Endothelial cell of umbilical vein (primary cell): ENCODE measurements at regions not wholly inside any gene's neighbourhood (a gene's known extent, or its start where the extent isn't known, plus 50 kb on each side); places are given as distances from the start of the nearest gene placed in this dataset.

ENCODE experiments used
- BruUV-seq: library from RNA; stranded (reverse); fragments of 400-500 nt; replicated peaks from 2 replicates; lab custom pipeline; 2021; lab: Mats Ljungman, UMichigan
- CTCF ChIA-PET: fragments of 300-600, 350-600 bp; sonication (Branson Sonifier 250); formaldehyde crosslinking; loops from one replicate; lab custom pipeline; 2021; ENCODE audit warnings: antibody characterized with exemption, inconsistent platforms; lab: Charles Lee
- POLR2A ChIA-PET: fragments of 300-600, 350-600 bp; sonication (Branson Sonifier 250); formaldehyde crosslinking; loops from one replicate; lab custom pipeline; 2021; ENCODE audit warnings: antibody characterized with exemption, inconsistent platforms; lab: Charles Lee
- DNase-seq: peaks from one replicate; pipeline ENCODE4 v3.0.0-alpha.2; 2011; ENCODE audit warnings: low read depth, low spot score
- FAIRE-seq: peaks from 2 replicates; lab custom pipeline; 2011; peaks lifted over from hg19 to GRCh38; lab: Jason Lieb, UNC
- H2AFZ ChIP-seq: 2 replicates; pipeline ENCODE4 v1.6.0; 2012; ENCODE audit warnings: low read depth, low read length, control low read depth, inconsistent platforms
- H3K27ac ChIP-seq: 2 replicates; pipeline ENCODE4 v1.5.1; 2011; ENCODE audit warnings: low read depth, mild to moderate bottlenecking, control low read depth, low read length, moderate library complexity; ENCODE audit not compliant: insufficient read depth
- H3K27me3 ChIP-seq, 2 experiments: 2 replicates each; pipeline versions ENCODE4 v1.6.0 to v1.6.1; 2011; ENCODE audit warnings: low read length in 2 of 2, mixed read lengths in 1 of 2; ENCODE audit not compliant: control insufficient read depth in 2 of 2, insufficient read depth in 2 of 2
- H3K36me3 ChIP-seq, 2 experiments: 2 replicates in 1 of 2; 3 replicates in 1 of 2; pipeline ENCODE4 v1.5.1; 2011; ENCODE audit warnings: low read length in 2 of 2, mild to moderate bottlenecking in 1 of 2, moderate library complexity in 1 of 2; ENCODE audit not compliant: control insufficient read depth in 2 of 2, insufficient read depth in 2 of 2; ENCODE audit errors: extremely low read depth in 1 of 2
- H3K4me1 ChIP-seq: 3 replicates; pipeline ENCODE4 v1.5.1; 2011; ENCODE audit warnings: mild to moderate bottlenecking, low read length; ENCODE audit not compliant: control insufficient read depth, insufficient read depth; ENCODE audit errors: extremely low read depth
- H3K4me2 ChIP-seq: 2 replicates; pipeline ENCODE4 v1.6.1; 2011; ENCODE audit warnings: low read length, control low read depth, mixed read lengths; ENCODE audit not compliant: insufficient read depth
- H3K4me3 ChIP-seq, 3 experiments: fragments of 200-600 bp in 1 of 3; sonication (generic), shearing (Covaris generic) in 1 of 3; replicated peaks in 1 of 3; 2 replicates each; pipeline ENCODE4 v1.5.1; 2011 to 2016; ENCODE audit warnings: control low read depth in 3 of 3, low read length in 3 of 3, mild to moderate bottlenecking in 2 of 3, inconsistent platforms in 1 of 3, low read depth in 1 of 3, moderate library complexity in 1 of 3; ENCODE audit not compliant: insufficient read depth in 1 of 3
- H3K79me2 ChIP-seq: 2 replicates; pipeline ENCODE4 v1.6.0; 2012; ENCODE audit warnings: low read length, inconsistent platforms; ENCODE audit not compliant: control insufficient read depth, insufficient read depth
- H3K9ac ChIP-seq: replicated peaks from 2 replicates; pipeline ENCODE3; 2011; ENCODE audit warnings: low read length, control low read depth; ENCODE audit not compliant: insufficient read depth; ENCODE audit errors: extremely low read depth
- H3K9me1 ChIP-seq: replicated peaks from 3 replicates; pipeline ENCODE4 v1.6.0; 2011; ENCODE audit warnings: mild to moderate bottlenecking, low read length; ENCODE audit not compliant: control insufficient read depth, insufficient read depth; ENCODE audit errors: extremely low read depth
- H3K9me3 ChIP-seq: replicated peaks from 2 replicates; pipeline ENCODE4 v1.5.1; 2012; ENCODE audit warnings: low read length, inconsistent platforms; ENCODE audit not compliant: control insufficient read depth, insufficient read depth
- H4K20me1 ChIP-seq: replicated peaks from 2 replicates; pipeline ENCODE3; 2011; ENCODE audit warnings: mild to moderate bottlenecking, low read length; ENCODE audit not compliant: control insufficient read depth, insufficient read depth; ENCODE audit errors: extremely low read depth
- EZH2 ChIP-seq: IDR thresholded peaks from 2 replicates; pipeline ENCODE4 v1.6.1; 2012; ENCODE audit warnings: borderline replicate concordance, low read depth, mild to moderate bottlenecking, moderate library complexity, low read length, inconsistent platforms; ENCODE audit not compliant: severe bottlenecking
- FOS ChIP-seq: IDR thresholded peaks from 2 replicates; pipeline ENCODE4 v1.6.1; 2011; ENCODE audit warnings: mild to moderate bottlenecking, low read length, moderate library complexity, borderline replicate concordance; ENCODE audit not compliant: insufficient read depth
- GATA2 ChIP-seq: IDR thresholded peaks from 2 replicates; pipeline ENCODE4 v1.7.0; 2011; ENCODE audit warnings: low read depth, mild to moderate bottlenecking, moderate library complexity, mixed read lengths, low read length; ENCODE audit not compliant: insufficient read length, insufficient read depth
- MYC ChIP-seq: IDR thresholded peaks from one replicate; pipeline ENCODE4 v1.6.1; 2011; ENCODE audit warnings: mild to moderate bottlenecking, low read depth, low read length
- dilution Hi-C: fragments of 300-500 bp; cut with MboI; formaldehyde crosslinking; loops from one replicate; pipeline ENCODE4 v1.15.0; 2019; ENCODE audit warnings: low sequenced_read_pairs; ENCODE audit not compliant: extremely low pct_ligation_motif_present
- intact Hi-C: fragments of 100-400 bp; cut with micrococcal nuclease; formaldehyde crosslinking; loops from one replicate; pipeline ENCODE4 v1.10.0; 2022
- TF ChIP-seq, protein P1 (sequence below): IDR thresholded peaks from 2 replicates; pipeline ENCODE4 v1.6.1; 2011; ENCODE audit not compliant: insufficient read depth, insufficient read length
- TF ChIP-seq, protein P2 (sequence below), 2 donors: IDR thresholded peaks; 1 replicate in 1 of 2; 2 replicates in 1 of 2; pipeline ENCODE4 v1.5.1; 2011; ENCODE audit warnings: low read length in 2 of 2, mild to moderate bottlenecking in 2 of 2, moderate library complexity in 2 of 2, control low read depth in 1 of 2, inconsistent platforms in 1 of 2, low read depth in 1 of 2; ENCODE audit not compliant: insufficient read depth in 1 of 2; ENCODE audit errors: extremely low read depth in 1 of 2

DNA sequence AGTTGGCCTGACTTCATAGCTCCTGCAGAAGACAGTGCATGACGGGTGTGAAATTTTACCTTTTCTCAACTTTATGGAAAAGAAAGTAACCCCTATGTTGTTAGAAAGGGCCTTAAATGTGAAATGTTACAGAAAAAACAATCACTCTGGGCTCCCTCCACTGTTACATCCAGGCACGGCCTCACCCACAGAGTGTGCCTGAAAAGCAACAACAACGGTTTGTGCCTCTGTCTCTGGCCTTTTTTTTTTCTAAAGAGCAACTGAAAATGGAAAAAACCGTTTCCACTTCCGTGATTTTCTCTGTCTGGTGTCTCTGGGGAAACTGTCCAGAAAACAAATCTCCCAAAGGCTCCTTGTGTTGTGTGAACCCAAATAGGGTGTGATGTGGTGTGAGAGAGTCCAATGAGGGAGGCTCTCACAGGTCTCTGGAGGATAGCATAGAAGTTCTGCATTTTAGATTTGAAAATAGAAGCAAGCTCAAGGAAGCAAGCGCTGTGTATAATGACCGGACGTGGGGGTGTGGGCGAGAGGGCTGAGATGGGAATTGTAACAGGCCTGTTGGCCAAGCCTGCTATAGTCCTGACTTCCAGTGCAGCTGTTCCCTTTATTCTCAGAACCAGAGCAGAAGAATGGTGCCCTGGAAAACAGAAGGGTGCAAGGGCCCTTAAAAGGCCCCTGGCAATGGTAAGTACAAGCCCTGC, 221.8 kb upstream of the TUT7 start:
- H3K9ac ChIP-seq = no peak overlapping the region
- CTCF ChIA-PET = no interaction called here
- dilution Hi-C loops (no loop called here), intact Hi-C loops (no loop called here)
- no TSS peak for BruUV-seq
- TF ChIP-seq, protein P1, sequence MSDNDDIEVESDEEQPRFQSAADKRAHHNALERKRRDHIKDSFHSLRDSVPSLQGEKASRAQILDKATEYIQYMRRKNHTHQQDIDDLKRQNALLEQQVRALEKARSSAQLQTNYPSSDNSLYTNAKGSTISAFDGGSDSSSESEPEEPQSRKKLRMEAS = no peak
- TF ChIP-seq FOS (no peak), GATA2 (no peak), EZH2 (no peak), MYC (no peak)
- TF ChIP-seq, protein P2, sequence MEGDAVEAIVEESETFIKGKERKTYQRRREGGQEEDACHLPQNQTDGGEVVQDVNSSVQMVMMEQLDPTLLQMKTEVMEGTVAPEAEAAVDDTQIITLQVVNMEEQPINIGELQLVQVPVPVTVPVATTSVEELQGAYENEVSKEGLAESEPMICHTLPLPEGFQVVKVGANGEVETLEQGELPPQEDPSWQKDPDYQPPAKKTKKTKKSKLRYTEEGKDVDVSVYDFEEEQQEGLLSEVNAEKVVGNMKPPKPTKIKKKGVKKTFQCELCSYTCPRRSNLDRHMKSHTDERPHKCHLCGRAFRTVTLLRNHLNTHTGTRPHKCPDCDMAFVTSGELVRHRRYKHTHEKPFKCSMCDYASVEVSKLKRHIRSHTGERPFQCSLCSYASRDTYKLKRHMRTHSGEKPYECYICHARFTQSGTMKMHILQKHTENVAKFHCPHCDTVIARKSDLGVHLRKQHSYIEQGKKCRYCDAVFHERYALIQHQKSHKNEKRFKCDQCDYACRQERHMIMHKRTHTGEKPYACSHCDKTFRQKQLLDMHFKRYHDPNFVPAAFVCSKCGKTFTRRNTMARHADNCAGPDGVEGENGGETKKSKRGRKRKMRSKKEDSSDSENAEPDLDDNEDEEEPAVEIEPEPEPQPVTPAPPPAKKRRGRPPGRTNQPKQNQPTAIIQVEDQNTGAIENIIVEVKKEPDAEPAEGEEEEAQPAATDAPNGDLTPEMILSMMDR (IDR thresholded peaks at IDR 0.05; ENCODE audit: extremely low read depth in 1 of 2, insufficient read depth in 1 of 2, low read depth in 1 of 2, low read length in 2 of 2) = no peak
- no peaks in the 10 kb centered on the region for H3K4me1 ChIP-seq
- no peaks in the 10 kb centered on the region for H3K36me3 ChIP-seq
- POLR2A ChIA-PET = no interaction called here
- no peak overlapping the region for H3K4me2 ChIP-seq
- no peaks in the 10 kb centered on the region for H3K79me2 ChIP-seq
- no peak overlapping the region for H3K4me3 ChIP-seq
- FAIRE-seq (no peak), DNase-seq (no peak)
- H3K9me3 ChIP-seq = no peaks in the 10 kb centered on the region
- no peaks in the 10 kb centered on the region for H3K27me3 ChIP-seq
- no peaks in the 10 kb centered on the region for H3K9me1 ChIP-seq
- no peaks in the 10 kb centered on the region for H4K20me1 ChIP-seq
- H2AFZ ChIP-seq = no peak overlapping the region
- H3K27ac ChIP-seq = no peak overlapping the region
